ENCODE measurements at regions not wholly inside any gene's neighbourhood (a gene's known extent, or its start where the extent isn't known, plus 50 kb on each side); places are given as distances from the start of the nearest gene placed in this dataset.

DNA sequence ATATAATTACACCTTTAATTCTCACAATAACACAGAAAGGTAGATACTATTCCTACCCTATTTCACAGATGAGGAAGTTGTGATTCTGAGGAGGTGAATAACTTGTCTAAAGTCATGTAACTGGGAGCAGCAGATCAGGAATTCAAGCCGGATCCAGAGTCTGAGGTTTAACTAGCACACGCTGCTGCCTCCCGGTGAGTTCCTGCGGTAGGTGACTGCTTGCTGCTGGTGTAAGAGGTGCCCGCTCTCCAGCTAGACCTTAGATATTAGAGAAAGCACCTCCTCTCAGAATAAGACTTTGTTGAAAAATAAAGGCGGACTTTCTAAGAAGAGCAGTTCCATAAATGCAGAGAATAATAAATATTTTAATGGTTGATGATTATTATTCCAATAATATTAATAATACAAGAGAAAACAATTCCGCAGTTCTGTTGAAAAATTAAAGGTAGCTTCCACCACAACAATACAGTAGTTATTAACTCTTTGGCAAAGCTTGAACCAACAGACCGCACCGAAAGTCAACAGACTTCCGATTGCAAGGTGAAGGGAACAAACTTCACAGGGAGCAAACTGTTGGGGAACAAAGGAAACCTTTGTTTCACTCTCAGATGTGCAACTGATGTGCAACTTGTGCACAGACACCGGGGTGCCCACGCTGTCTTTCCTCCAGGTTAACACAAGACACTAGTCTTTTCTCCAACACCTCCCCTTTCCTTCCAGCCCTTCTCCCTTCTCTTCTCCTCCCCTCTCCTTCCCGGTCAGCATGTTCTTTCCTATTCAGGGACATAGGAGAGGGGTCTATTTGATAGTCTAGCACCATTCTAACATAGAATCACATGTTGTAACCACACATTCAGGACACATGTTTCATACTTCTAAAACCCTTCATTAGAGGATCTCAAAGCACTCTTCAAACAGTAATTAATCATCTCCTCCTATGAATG is 73.2 kb upstream of the EGLN3 start:
- WGBS, 3 donors: 85 to 88% (median 86%) methylated on average over 13 of the region's 13 CpGs
- H3K4me3 ChIP-seq: no peak overlapping the region
- no peak overlapping the region for H3K27ac ChIP-seq
- H3K4me1 ChIP-seq (ENCODE audit: insufficient read depth): no peaks in the 10 kb centered on the region
- DNase-seq: no peak
- TF ChIP-seq EP300 (IDR thresholded peaks at IDR 0.05) (no peak), CTCF (IDR thresholded peaks at IDR 0.05) (no peak), POLR2A (IDR thresholded peaks at IDR 0.05) (no peak)
- no peaks in the 10 kb centered on the region for H3K27me3 ChIP-seq
- intact Hi-C loops (cut with DNase I): no loop called here
- H3K36me3 ChIP-seq: no peaks in the 10 kb centered on the region
- H3K9me3 ChIP-seq: no peaks in the 10 kb centered on the region

- Histone ChIP-seq H3K36me3 (no peaks in the 10 kb centered on the region), H3K4me1 (ENCODE audit: insufficient read depth) (no peaks in the 10 kb centered on the region), H3K4me3 (no peak overlapping the region), H3K27me3 (no peaks in the 10 kb centered on the region), H3K9me3 (no peaks in the 10 kb centered on the region), H3K27ac (no peak overlapping the region)
- intact Hi-C loops (cut with DNase I): no loop called here
- DNase-seq: no peak
- TF ChIP-seq EP300 (IDR thresholded peaks at IDR 0.05): no peak
- TF ChIP-seq CTCF (IDR thresholded peaks at IDR 0.05): no peak
- TF ChIP-seq POLR2A (IDR thresholded peaks at IDR 0.05): no peak
- WGBS, 3 donors: 90 to 94% (median 93%) methylated on average over 3 of the region's 3 CpGs
These were observed 70.2 kb upstream of the EGLN3 start for GRCh38 chr14:34021096-34021495.

DNA sequence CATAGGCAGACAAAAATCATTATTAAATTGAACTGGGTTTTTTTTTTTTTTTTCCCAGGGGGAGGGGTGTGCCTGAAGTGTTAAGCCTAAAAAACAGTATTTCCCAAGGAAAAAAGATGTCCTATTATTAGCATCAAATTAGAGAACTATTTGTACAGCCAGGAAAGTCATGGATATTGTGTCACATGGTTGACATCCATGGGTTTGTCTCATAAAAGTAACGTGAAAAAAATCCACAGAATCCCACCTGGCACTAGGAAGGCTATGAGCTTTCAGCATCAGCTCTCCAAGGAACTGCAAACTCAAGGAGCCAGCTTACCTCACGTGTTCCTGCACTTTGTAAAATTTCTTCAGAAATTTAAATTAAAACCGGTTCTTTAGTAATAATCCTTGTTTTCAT is 69.1 kb upstream of the EGLN3 start:
- Histone ChIP-seq H3K36me3 (no peaks in the 10 kb centered on the region), H3K4me3 (no peak overlapping the region), H3K27me3 (no peaks in the 10 kb centered on the region), H3K4me1 (ENCODE audit: insufficient read depth) (no peaks in the 10 kb centered on the region), H3K27ac (no peak overlapping the region), H3K9me3 (no peaks in the 10 kb centered on the region)
- WGBS, 3 donors: 78 to 92% (median 86%) methylated on average over 3 of the region's 3 CpGs
- no peak for TF ChIP-seq POLR2A (IDR thresholded peaks at IDR 0.05)
- TF ChIP-seq CTCF (IDR thresholded peaks at IDR 0.05): no peak
- TF ChIP-seq EP300 (IDR thresholded peaks at IDR 0.05): no peak
- no peak for DNase-seq
- intact Hi-C loops (cut with DNase I): no loop called here

DNA sequence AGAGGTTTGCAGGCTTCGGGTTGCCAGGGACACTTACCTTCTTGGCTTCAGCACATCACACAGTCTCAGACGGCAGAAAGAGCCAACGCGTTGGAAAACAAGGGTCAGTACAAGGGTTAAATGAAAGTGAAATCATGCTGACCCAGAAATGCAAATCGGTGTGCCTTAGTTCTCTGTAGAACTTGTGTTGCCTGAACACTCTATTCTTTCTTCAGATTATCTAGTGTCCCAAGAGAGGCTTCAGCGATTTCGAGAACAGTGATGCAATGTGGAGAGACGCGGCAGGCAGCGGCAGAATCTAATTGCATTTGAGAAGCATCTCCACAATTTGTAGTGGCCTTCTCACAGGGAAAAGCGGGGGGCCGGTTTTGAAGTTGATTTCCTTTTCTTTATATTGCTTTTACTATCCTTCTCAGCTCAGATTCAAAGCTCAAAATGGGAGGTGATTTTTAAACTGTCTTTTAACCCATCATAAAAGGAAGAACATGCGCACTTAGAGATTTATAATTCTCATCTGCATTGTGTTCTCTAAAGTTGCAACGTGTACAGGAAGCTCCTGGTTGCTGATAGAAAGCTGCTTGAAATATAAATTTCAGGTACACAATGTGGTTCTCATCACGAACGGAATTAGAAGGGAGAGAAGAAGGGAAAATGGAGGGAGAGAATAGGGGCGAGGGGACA is 67.8 kb upstream of the EGLN3 start:
- 46 to 61% (median 59%) methylated on average over 17 of the region's 17 CpGs for WGBS, 3 donors
- Histone ChIP-seq H3K36me3 (no peaks in the 10 kb centered on the region), H3K4me3 (no peak overlapping the region), H3K4me1 (ENCODE audit: insufficient read depth) (no peaks in the 10 kb centered on the region), H3K27me3 (no peaks in the 10 kb centered on the region), H3K27ac (no peak overlapping the region), H3K9me3 (no peaks in the 10 kb centered on the region)
- DNase-seq: peak in 1 of 5 donors; percentile 37
- TF ChIP-seq EP300 (IDR thresholded peaks at IDR 0.05) (no peak), POLR2A (IDR thresholded peaks at IDR 0.05) (no peak), CTCF (IDR thresholded peaks at IDR 0.05) (no peak)
- intact Hi-C loops (cut with DNase I): no loop called here
